ENCODE measurements at regions not wholly inside any gene's neighbourhood (a gene's known extent, or its start where the extent isn't known, plus 50 kb on each side); places are given as distances from the start of the nearest gene placed in this dataset.
"Not testable (repeated sequence)": the region's sequence is repeated elsewhere in the genome, so short reads cannot be mapped to it uniquely, and the experiment has no call there.

- intact Hi-C loops (cut with micrococcal nuclease): no loop called here
- DNase-seq (no peak), ATAC-seq (no peak)
Observed at GRCh38 chr15:67917636-67918035, 77.8 kb upstream of the RNU6-1 start.

- no peak for ATAC-seq
- intact Hi-C loops (cut with micrococcal nuclease): no loop called here
- no peak for DNase-seq
Observed at GRCh38 chr15:67918205-67918861, 78.5 kb upstream of the RNU6-1 start.

- DNase-seq (no peak), ATAC-seq (no peak)
- intact Hi-C loops (cut with micrococcal nuclease): no loop called here
Observed at GRCh38 chr15:67920524-67921240, 80.8 kb upstream of the RNU6-1 start.

GRCh38 chr15:67922106-67922675 is 82.3 kb upstream of the RNU6-1 start:
- ATAC-seq: no peak
- intact Hi-C loops (cut with micrococcal nuclease): no loop called here
- no peak for DNase-seq

- ATAC-seq (peak; percentile 50), DNase-seq (no peak)
- intact Hi-C loops (cut with micrococcal nuclease): no loop called here
Observed at GRCh38 chr15:67922971-67923945, 83.4 kb upstream of the RNU6-1 start.

GRCh38 chr15:67924359-67924974 is 84.6 kb upstream of the RNU6-1 start:
- DNase-seq: no peak
- no peak for ATAC-seq
- intact Hi-C loops (cut with micrococcal nuclease): no loop called here

- DNase-seq: no peak
- intact Hi-C loops (cut with micrococcal nuclease): no loop called here
- ATAC-seq: peak; percentile 30
Observed at GRCh38 chr15:67925182-67925581, 85.3 kb upstream of the RNU6-1 start.

- DNase-seq (peak; percentile 77), ATAC-seq (peak; percentile 77)
- intact Hi-C loops (cut with micrococcal nuclease): no loop called here
Observed at GRCh38 chr15:67927501-67928168, 87.8 kb upstream of the RNU6-1 start.

- intact Hi-C loops (cut with micrococcal nuclease): no loop called here
- ATAC-seq (no peak), DNase-seq (no peak)
Observed at GRCh38 chr15:67928666-67929065, 88.8 kb upstream of the RNU6-1 start.

- intact Hi-C loops (cut with micrococcal nuclease): no loop called here
- no peak for DNase-seq
- ATAC-seq: no peak
Observed at GRCh38 chr15:67930720-67931119, 90.9 kb upstream of the RNU6-1 start.

GRCh38 chr15:67931861-67932260 is 92.0 kb upstream of the RNU6-1 start:
- intact Hi-C loops (cut with micrococcal nuclease): no loop called here
- ATAC-seq (no peak), DNase-seq (no peak)

GRCh38 chr15:67934126-67934525 is 94.3 kb upstream of the RNU6-1 start:
- intact Hi-C loops (cut with micrococcal nuclease); ATAC-seq; DNase-seq: not testable (repeated sequence)

GRCh38 chr15:67935244-67935643 is 95.4 kb upstream of the RNU6-1 start:
- no peak for DNase-seq
- peak; percentile 76 for ATAC-seq
- intact Hi-C loops (cut with micrococcal nuclease): no loop called here

- ATAC-seq (no peak), DNase-seq (no peak)
- intact Hi-C loops (cut with micrococcal nuclease): no loop called here
Observed at GRCh38 chr15:67936258-67936657, 96.4 kb upstream of the RNU6-1 start.

GRCh38 chr15:67937153-67937761 is 97.4 kb upstream of the RNU6-1 start:
- ATAC-seq (peak; percentile 31), DNase-seq (no peak)
- intact Hi-C loops (cut with micrococcal nuclease): no loop called here

- DNase-seq; ATAC-seq; intact Hi-C loops (cut with micrococcal nuclease): not testable (repeated sequence)
Observed at GRCh38 chr15:67939179-67939578, 99.3 kb upstream of the RNU6-1 start.

- DNase-seq; intact Hi-C loops (cut with micrococcal nuclease): not testable (repeated sequence)
Observed at GRCh38 chr15:67939588-67940323, 99.9 kb upstream of the RNU6-1 start.

More at GRCh38 chr15:67939588-67940323, 99.9 kb upstream of the RNU6-1 start:
- not testable (repeated sequence) for ATAC-seq
